Renal cortical epithelial cell (primary cell): ENCODE measurements at regions not wholly inside any gene's neighbourhood (a gene's known extent, or its start where the extent isn't known, plus 50 kb on each side); places are given as distances from the start of the nearest gene placed in this dataset.
"Not testable (repeated sequence)": the region's sequence is repeated elsewhere in the genome, so short reads cannot be mapped to it uniquely, and the experiment has no call there.

Experiments
- DNase-seq: peaks from one replicate; pipeline ENCODE4 v3.0.0-alpha.2; 2011; ENCODE audit warnings: low read depth

DNA sequence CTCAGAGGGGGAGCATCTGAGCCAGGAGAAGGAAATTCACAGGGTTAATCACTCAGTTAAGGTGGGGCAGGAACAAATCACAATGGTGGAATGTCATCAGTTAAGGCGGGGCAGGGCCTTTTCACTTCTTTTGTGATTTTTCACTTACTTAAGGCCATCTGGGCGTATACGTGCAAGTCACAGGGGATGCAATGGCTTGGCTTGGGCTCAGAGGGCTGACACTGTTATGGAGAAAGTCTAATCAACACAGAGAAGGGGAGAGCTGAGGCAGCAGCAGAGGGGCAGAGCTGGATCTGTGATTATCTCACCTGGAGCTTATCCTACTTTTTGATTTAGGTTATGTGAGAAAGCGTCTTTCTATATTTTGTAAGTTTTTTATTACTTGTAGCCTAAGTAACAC lies 350.1 kb downstream of the NSUN3 start:
- not testable (repeated sequence) for DNase-seq

- peak; percentile 47 for DNase-seq
Observed at GRCh38 chr3:94413336-94414108, 350.7 kb downstream of the NSUN3 start.

DNA sequence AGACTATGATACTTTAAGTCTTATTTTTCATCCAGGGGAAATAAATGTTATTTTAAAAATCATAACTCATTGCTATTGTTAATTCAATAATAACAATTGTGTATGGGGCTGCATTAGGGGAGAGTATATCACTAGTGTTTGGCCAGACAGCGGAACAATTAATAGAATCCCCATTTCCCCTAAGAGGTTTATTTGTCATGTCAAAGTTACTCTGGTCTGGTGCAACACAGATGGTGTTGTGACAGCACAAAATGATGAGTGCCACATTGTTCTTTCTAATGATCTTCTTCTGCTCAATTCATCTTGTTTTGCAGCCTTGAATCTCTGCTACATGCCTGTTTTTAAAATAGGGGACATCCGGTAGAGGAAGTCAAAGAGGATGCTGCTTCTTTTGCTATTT lies 351.6 kb downstream of the NSUN3 start:
- no peak for DNase-seq

DNA sequence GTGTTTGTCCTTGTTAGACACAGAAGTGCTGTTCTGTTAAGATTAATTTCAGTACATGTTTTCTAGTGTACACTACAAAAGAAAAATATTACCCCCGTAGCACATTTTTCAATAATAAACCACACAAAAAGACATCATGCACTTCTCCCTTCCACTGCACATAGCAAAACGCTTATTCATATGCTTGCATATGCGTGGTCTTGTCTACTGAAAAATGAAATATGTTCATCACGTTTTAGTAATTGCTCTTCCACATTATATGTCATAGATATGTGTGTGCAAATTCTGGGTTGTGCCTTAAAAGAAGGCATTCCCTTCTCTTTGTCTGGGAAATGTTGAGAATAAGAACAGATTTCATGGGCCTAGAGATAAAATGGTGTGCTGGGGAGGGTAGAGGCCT lies 353.9 kb downstream of the NSUN3 start:
- no peak for DNase-seq

DNA sequence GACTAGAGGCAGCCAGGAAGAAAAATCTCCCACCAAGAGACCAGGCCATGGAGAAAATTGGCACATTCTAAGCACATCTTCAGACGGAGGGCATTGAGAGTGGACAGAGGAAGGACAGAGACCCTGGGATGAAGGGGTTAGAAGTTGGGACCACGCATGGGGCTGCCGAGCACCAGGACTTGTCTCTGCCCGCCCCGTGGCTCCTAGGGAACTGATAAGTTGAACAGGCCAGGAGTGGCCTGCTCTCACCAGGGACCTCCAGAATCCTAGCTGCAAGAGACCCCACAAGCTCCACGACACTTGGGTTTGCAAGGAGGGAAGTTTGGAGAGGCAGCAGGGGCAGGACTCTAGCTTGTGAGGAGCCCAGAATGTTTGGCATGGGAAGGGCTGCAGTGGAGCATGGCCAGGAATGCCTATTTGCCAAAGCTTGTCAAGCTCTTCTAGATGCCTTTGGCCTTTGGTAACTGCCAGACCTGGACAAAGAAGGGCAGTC lies 355.1 kb downstream of the NSUN3 start:
- no peak for DNase-seq

DNA sequence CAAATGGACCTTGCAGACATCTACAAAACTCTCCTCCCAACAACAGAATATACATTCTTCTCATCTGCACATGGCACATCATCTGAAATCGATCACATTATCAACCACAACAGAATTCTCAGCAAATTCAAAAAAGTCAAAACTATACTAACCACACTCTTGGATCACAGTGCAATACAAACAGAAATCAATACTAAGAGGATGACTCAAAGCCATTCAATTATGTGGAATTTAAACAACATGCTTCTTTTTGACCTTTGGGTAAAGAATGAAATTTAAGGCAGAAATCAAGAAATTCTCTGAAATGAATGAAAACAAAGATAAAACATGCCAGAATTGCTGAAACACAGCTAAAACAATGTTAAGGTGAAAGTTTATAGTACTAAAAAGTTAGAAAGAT lies 358.1 kb downstream of the NSUN3 start:
- DNase-seq = peak; percentile 9

DNA sequence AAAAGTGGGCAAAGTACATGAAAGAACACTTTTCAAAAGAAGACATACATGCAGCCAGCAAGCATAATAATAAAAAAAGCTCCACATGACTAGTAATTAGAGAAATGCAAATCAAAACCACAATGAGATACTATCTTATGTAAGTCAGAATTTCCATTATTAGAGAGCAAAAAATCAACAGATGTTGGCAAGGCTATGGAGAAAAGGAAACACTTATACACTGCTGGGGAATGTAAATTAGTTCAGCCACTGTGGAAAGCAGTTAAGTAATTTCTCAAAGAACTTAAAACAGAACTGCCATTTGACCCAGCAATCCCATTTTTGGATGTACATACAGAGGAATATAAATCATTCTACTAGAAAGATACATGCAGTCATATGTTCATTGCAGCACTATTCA lies 360.7 kb downstream of the NSUN3 start:
- DNase-seq = no peak

DNA sequence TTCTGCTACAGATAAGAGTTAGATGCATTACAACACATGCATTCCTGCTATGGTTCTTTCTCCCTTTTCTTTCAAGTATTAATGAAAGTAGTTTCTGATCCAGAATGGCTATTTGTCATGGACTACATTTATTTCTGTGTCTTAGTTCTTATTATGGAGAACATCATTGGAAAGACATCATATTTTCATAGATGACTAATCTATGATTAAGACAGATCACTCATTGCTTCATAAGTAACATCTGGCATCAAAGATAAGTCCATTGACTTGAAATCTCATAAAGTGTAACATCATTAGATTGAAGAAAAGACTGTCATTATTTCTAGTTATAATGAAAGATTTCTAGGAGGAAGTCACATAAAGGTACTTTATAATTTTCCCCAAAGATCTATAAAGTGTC lies 366.7 kb downstream of the NSUN3 start:
- DNase-seq = no peak

- no peak for DNase-seq
Observed at GRCh38 chr3:94431876-94432570, 369.2 kb downstream of the NSUN3 start.

DNA sequence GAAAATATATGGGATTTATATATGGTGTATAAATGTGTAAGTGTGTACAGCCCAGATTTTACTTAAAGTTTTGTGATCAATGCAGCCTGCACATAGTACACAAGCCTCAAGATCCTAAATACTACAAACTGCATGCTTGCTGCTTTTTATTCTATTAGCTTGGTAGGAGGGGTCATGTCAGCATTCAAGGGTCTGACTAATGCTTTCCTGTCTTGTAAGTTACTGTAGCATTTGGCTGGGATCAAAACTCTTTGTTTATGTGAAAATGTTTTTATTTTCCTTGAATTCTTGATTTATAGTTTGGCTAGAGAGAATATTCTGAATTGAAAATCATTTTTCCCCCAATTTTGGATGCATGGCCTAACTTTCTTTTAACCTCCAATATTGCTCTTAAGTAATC lies 370.9 kb downstream of the NSUN3 start:
- peak; percentile 4 for DNase-seq

DNA sequence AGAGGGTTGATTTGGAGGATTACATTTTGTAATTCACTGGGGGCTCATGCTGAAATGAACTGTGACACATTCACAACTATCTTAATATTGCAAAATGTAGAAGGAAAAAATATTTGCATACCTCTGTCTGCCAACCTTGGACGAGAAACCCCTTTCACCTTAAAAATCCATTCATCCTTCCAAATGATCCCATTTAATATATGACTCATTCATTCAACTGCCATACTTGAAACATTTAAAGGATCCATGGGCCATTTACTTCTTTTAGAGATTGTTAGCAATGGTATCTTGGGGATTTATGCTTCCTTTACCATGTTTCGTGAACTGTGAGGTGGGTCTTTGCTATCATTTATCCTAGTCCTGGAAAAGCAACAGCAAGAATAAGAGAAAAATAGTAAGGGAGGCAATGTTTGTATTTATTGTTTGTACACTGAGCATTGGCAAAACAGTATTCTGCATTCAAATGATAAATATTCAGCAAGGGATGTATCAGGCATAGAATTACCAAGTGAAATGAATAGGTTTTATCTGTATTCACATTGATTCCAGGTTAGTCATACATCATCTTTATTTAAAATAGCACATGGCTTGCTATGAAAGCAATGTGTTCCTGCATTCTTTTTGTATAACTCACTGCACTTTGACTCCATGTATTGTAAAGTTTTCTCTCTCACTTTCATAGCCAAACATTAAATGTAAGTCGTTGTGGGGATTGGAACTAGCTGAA lies 378.1 kb downstream of the NSUN3 start:
- DNase-seq = peak; percentile 84

DNA sequence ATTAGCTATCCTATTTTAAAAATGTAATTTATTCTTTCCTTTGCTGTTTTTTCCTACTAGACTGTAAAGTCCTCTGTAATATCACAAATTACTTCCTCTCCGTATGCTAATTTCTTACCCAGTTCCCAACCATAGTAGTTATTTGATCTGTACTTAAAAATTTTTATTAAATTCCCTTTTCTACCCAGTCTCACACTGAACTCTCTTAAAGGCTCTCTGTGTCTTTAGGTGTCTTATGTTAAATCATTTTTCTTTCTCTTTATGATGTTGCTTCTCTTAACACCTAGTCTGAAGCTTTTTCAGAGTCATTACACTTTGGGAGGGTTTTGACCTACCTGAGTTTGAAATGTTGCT lies 378.6 kb downstream of the NSUN3 start:
- DNase-seq = no peak

- DNase-seq = peak; percentile 16
Observed at GRCh38 chr3:94453864-94454263, 391.0 kb downstream of the NSUN3 start.

GRCh38 chr3:94459167-94459566 lies 396.3 kb downstream of the NSUN3 start:
- no peak for DNase-seq

GRCh38 chr3:94460931-94461330 lies 398.1 kb downstream of the NSUN3 start:
- DNase-seq = no peak

DNA sequence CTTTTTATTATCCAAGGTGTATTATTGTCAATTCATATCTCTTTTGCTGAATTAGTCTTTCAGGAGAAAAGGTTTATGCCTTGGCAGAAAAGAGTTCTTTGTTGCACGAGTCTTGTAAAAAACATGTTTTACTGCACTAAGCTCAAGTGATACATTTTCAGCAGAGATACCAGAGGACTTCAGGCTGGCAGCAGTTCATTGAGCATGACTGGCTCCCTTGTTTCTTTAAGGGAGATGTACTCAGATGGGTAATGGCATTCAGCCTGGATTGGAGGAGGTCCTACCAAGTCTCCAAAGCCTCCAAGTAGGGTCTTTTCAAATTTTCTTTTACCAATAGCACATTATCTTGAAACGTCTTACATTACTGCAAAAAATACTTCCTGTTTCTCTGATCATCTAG lies 400.1 kb downstream of the NSUN3 start:
- DNase-seq = no peak

DNA sequence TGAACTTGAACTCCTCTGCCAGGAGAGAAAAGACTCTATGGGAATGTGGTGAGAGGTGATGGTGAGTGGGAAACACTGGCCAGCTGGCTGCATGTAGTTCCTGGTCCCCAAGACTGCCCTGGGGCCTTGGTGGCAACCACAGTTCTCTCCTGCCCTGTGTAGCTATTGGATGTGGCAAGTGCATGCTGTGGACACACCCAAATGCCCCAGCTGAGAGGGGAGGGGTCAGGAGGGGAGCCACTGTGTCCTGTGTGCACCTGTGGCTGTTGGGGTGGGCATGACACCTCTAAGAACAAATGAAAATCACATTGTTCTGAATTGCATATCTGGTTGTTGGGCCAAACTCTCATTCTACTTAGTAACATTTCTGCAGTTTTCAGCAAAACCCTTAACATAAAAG lies 409.6 kb downstream of the NSUN3 start:
- no peak for DNase-seq

DNA sequence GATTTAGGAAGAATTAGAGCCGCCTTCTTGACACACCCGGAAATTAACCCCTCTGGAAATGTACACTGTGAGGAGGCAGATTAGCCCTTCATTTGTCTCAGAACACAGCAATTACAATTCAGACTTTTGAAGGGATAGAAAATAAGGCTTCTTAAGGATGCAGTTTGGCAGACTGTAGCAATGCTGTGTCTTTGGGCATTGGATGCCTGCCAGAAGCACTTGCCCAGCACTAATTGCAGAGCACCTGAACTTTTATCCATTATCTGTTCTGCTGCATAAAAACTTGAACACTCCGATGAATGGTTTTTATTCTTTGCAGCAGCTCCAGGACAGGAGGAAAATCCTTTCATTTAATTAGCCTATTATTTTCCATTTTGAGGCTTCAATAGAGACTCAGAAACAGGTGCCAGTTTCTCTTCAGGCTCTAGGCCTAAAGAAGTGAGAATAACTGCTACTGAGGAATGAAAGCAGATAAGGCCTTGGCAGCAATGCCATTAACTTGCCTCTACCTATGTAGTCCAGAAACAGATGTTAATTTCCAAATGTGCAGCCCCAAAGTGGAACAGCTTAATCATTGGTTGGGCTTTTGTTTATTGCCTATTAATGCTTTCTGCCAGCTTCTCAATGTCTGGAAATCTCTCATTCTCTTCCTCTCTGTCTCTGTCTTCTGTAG lies 418.5 kb downstream of the NSUN3 start:
- DNase-seq = no peak

DNA sequence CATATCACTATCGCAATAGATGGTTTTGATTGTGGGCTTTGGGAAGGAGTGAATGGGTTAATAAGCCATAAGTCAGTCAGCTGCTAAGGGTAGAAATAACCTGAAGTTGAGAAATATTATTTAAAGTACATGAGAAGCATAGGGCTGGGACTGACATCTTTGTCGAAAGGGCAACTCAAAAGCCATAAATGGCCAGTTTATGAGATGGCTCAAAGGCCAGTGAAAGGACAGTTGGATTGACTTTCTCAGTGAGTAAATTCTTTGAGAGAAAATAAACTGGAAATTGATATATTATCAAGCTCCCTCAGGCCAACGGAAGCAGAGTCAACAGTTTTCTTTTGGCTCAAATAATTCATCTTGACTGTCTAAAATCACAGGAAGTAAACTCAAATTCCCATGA lies 419.8 kb downstream of the NSUN3 start:
- DNase-seq = no peak

GRCh38 chr3:94483403-94483802 lies 420.5 kb downstream of the NSUN3 start:
- no peak for DNase-seq

GRCh38 chr3:94494992-94495391 lies 432.1 kb downstream of the NSUN3 start:
- no peak for DNase-seq

GRCh38 chr3:94500146-94500545 lies 437.3 kb downstream of the NSUN3 start:
- DNase-seq = no peak
